PC-3 (cell line): ENCODE measurements at regions not wholly inside any gene's neighbourhood (a gene's known extent, or its start where the extent isn't known, plus 50 kb on each side); places are given as distances from the start of the nearest gene placed in this dataset.

ENCODE experiments used
- ATAC-seq: fragments of 200-7000 bp; cut with Tn5 transposase; 2 replicates; pipeline ENCODE4 v1.9.1; 2020; ENCODE audit warnings: mild to moderate bottlenecking, moderate library complexity
- BruUV-seq: library from RNA; stranded (reverse); fragments of 400-500 nt; replicated peaks from 2 replicates; lab custom pipeline; 2021; lab: Mats Ljungman, UMichigan
- CTCF ChIA-PET: fragments of 300-600 bp; sonication (Branson Sonifier 250); formaldehyde crosslinking; loops from one replicate; lab custom pipeline; 2022; ENCODE audit warnings: antibody characterized with exemption; lab: Charles Lee
- POLR2A ChIA-PET: fragments of 300-600 bp; sonication (Branson Sonifier 250); formaldehyde crosslinking; loops from one replicate; lab custom pipeline; 2022; ENCODE audit warnings: antibody characterized with exemption; ENCODE audit not compliant: unreplicated experiment; lab: Charles Lee
- DNase-seq: peaks from one replicate; pipeline ENCODE4 v3.0.0-alpha.2; 2015
- H2AFZ ChIP-seq: fragments of 300-600 bp; sonication (generic); 2 replicates; pipeline ENCODE4 v1.6.0; 2016; ENCODE audit warnings: antibody characterized with exemption, low read length
- H3F3A ChIP-seq: fragments of 300-600 bp; sonication (generic); one replicate; pipeline ENCODE4 v1.6.0; 2017; ENCODE audit warnings: antibody characterized with exemption, low read length, control low read depth, mild to moderate bottlenecking; ENCODE audit not compliant: unreplicated experiment
- H3K27ac ChIP-seq: fragments of 300-600 bp; sonication (generic); 2 replicates; pipeline ENCODE4 v1.5.1; 2016; ENCODE audit warnings: mild to moderate bottlenecking, low read length
- H3K27me3 ChIP-seq: fragments of 300-600 bp; sonication (generic); 2 replicates; pipeline ENCODE4 v1.6.1; 2016; ENCODE audit warnings: low read length, mixed read lengths
- H3K36me3 ChIP-seq: fragments of 300-600 bp; sonication (generic); 2 replicates; pipeline ENCODE4 v1.6.1; 2016; ENCODE audit warnings: low read depth, mixed run types, low read length, mixed read lengths
- H3K4me1 ChIP-seq: fragments of 300-600 bp; sonication (generic); 2 replicates; pipeline ENCODE4 v1.5.1; 2016; ENCODE audit warnings: low read length; ENCODE audit not compliant: insufficient read depth
- H3K4me2 ChIP-seq: fragments of 300-600 bp; sonication (generic); 2 replicates; pipeline ENCODE4 v1.6.0; 2016; ENCODE audit warnings: low read length
- H3K4me3 ChIP-seq: fragments of 300-600 bp; sonication (generic); 2 replicates; pipeline ENCODE4 v1.5.1; 2016; ENCODE audit warnings: mild to moderate bottlenecking, low read length, mixed read lengths
- H3K79me2 ChIP-seq: fragments of 300-600 bp; sonication (generic); 2 replicates; pipeline ENCODE4 v1.6.1; 2017; ENCODE audit warnings: low read length, mixed read lengths
- H3K9ac ChIP-seq: fragments of 300-600 bp; sonication (generic); 2 replicates; pipeline ENCODE4 v1.6.0; 2016; ENCODE audit warnings: mild to moderate bottlenecking, low read length
- H3K9me2 ChIP-seq: fragments of 300-600 bp; sonication (generic); replicated peaks from 2 replicates; pipeline ENCODE4 v1.6.1; 2016; ENCODE audit warnings: mixed run types, low read length, mixed read lengths
- H3K9me3 ChIP-seq: fragments of 300-600 bp; sonication (generic); 2 replicates; pipeline ENCODE4 v1.6.1; 2016; ENCODE audit warnings: low read length, mixed read lengths
- H4K20me1 ChIP-seq: fragments of 300-600 bp; sonication (generic); 2 replicates; pipeline ENCODE4 v1.6.1; 2016; ENCODE audit warnings: low read length, mixed read lengths
- EZH2 ChIP-seq: fragments of 300-600 bp; sonication (generic); IDR thresholded peaks from one replicate; pipeline ENCODE4 v1.6.1; 2017; ENCODE audit warnings: antibody characterized with exemption, mild to moderate bottlenecking, low read length; ENCODE audit not compliant: unreplicated experiment
- EZH2phosphoT487 ChIP-seq: fragments of 300-600 bp; sonication (generic); IDR thresholded peaks from 2 replicates; pipeline ENCODE4 v1.6.1; 2018; ENCODE audit warnings: mild to moderate bottlenecking, antibody characterized with exemption, low read length, borderline replicate concordance
- intact Hi-C: fragments of 100-400 bp; cut with micrococcal nuclease; formaldehyde crosslinking; loops from 2 replicates; pipeline ENCODE4 v1.9.0; 2023
- TF ChIP-seq, protein P1 (sequence below): fragments of 300-600 bp; sonication (generic); conservative IDR thresholded peaks from 2 replicates; pipeline ENCODE4 v1.5.1; 2017; ENCODE audit warnings: antibody characterized with exemption, low read depth, mild to moderate bottlenecking, low read length

- TF ChIP-seq EZH2phosphoT487 (no peak), EZH2 (no peak)
- TF ChIP-seq, protein P1, sequence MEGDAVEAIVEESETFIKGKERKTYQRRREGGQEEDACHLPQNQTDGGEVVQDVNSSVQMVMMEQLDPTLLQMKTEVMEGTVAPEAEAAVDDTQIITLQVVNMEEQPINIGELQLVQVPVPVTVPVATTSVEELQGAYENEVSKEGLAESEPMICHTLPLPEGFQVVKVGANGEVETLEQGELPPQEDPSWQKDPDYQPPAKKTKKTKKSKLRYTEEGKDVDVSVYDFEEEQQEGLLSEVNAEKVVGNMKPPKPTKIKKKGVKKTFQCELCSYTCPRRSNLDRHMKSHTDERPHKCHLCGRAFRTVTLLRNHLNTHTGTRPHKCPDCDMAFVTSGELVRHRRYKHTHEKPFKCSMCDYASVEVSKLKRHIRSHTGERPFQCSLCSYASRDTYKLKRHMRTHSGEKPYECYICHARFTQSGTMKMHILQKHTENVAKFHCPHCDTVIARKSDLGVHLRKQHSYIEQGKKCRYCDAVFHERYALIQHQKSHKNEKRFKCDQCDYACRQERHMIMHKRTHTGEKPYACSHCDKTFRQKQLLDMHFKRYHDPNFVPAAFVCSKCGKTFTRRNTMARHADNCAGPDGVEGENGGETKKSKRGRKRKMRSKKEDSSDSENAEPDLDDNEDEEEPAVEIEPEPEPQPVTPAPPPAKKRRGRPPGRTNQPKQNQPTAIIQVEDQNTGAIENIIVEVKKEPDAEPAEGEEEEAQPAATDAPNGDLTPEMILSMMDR, result no peak
- H3F3A ChIP-seq, result no peaks in the 10 kb centered on the region
- POLR2A ChIA-PET, result no interaction called here
- H3K9me3 ChIP-seq, result no peaks in the 10 kb centered on the region
- no TSS peak for BruUV-seq
- intact Hi-C loops, result loop anchor here (5.0 to 10.0 kb wide), 3 partner anchors 44 to 637 kb away; partner anchors contain the start of gene CHSY3
- no peaks in the 10 kb centered on the region for H3K9me2 ChIP-seq
- no peak overlapping the region for H2AFZ ChIP-seq
- H3K36me3 ChIP-seq, result no peaks in the 10 kb centered on the region
- no peaks in the 10 kb centered on the region for H3K79me2 ChIP-seq
- no peaks in the 10 kb centered on the region for H3K27me3 ChIP-seq
- H3K4me1 ChIP-seq, result peaks cover 46% of the 10 kb centered on the region
- H3K4me2 ChIP-seq, result peak overlapping the region; percentile 68
- DNase-seq (peak; percentile 86), ATAC-seq (peak; percentile 65)
- peak overlapping the region; percentile 3; the same call in 1 of the 2 replicates for H3K4me3 ChIP-seq
- H3K9ac ChIP-seq, result peak overlapping the region; percentile 57
- no peaks in the 10 kb centered on the region for H4K20me1 ChIP-seq
- CTCF ChIA-PET, result no interaction called here
- peak overlapping the region; percentile 88 for H3K27ac ChIP-seq
Measured at GRCh38 chr5:130541617-130542221, 623.3 kb downstream of the HINT1 start.

- Histone ChIP-seq H3F3A (no peaks in the 10 kb centered on the region), H3K4me3 (no peak overlapping the region), H3K4me1 (peaks cover 9% of the 10 kb centered on the region), H3K27me3 (no peaks in the 10 kb centered on the region), H4K20me1 (no peaks in the 10 kb centered on the region), H3K9ac (no peak overlapping the region), H3K79me2 (no peaks in the 10 kb centered on the region), H3K9me3 (no peaks in the 10 kb centered on the region), H3K4me2 (no peak overlapping the region), H3K27ac (no peak overlapping the region), H3K9me2 (no peaks in the 10 kb centered on the region), H3K36me3 (no peaks in the 10 kb centered on the region), H2AFZ (no peak overlapping the region)
- ATAC-seq (no peak), DNase-seq (no peak)
- TF ChIP-seq EZH2phosphoT487, result no peak
- TF ChIP-seq EZH2, result no peak
- TF ChIP-seq, protein P1, result no peak
- no TSS peak for BruUV-seq
- POLR2A ChIA-PET, result no interaction called here
- intact Hi-C loops, result no loop called here
- CTCF ChIA-PET, result no interaction called here
Measured at GRCh38 chr5:130536691-130537090, 628.4 kb downstream of the HINT1 start.

- ChIA-PET CTCF (no interaction called here), POLR2A (no interaction called here)
- Histone ChIP-seq H3K4me1 (peaks cover 13% of the 10 kb centered on the region), H3F3A (no peaks in the 10 kb centered on the region), H3K9ac (no peak overlapping the region), H3K4me3 (no peak overlapping the region), H3K4me2 (no peak overlapping the region), H3K9me3 (no peaks in the 10 kb centered on the region), H3K27me3 (no peaks in the 10 kb centered on the region), H3K27ac (no peak overlapping the region), H3K9me2 (no peaks in the 10 kb centered on the region), H3K79me2 (no peaks in the 10 kb centered on the region), H2AFZ (no peak overlapping the region), H3K36me3 (no peaks in the 10 kb centered on the region), H4K20me1 (no peaks in the 10 kb centered on the region)
- BruUV-seq, result no TSS peak
- DNase-seq (no peak), ATAC-seq (no peak)
- TF ChIP-seq, protein P1, result no peak
- TF ChIP-seq EZH2phosphoT487, result no peak
- no peak for TF ChIP-seq EZH2
- intact Hi-C loops, result no loop called here
Measured at GRCh38 chr5:130532786-130533185, 628.5 kb downstream of the CHSY3 start.
